Right lobe of liver (tissue), 6 donors: ENCODE measurements at regions not wholly inside any gene's neighbourhood (a gene's known extent, or its start where the extent isn't known, plus 50 kb on each side); places are given as distances from the start of the nearest gene placed in this dataset.

Experiments
- ATAC-seq, 4 donors: fragments of 200-7000 bp; cut with Tn5 transposase; one replicate each; pipeline ENCODE4 v1.9.1; 2020; ENCODE audit warnings: mild to moderate bottlenecking in 4 of 4, moderate library complexity in 4 of 4
- DNase-seq, 3 donors: peaks; one replicate each; pipeline ENCODE4 v3.0.0-alpha.2; 2020
- H3K27ac ChIP-seq, 3 donors: fragments of 200-600 bp; one replicate each; pipeline ENCODE4 v1.8.0; 2022
- H3K27me3 ChIP-seq, 2 donors: fragments of 200-600 bp; one replicate each; pipeline ENCODE4 v1.8.0; 2022
- H3K36me3 ChIP-seq, 4 donors: fragments of 200-600 bp; sonication (generic) in 1 of 4; one replicate each; pipeline versions ENCODE4 v1.5.1 to v1.8.0; 2017 to 2022; ENCODE audit warnings: control low read depth in 1 of 4
- H3K4me1 ChIP-seq, 4 donors: fragments of 200-600 bp; sonication (generic) in 1 of 4; one replicate each; pipeline versions ENCODE4 v1.5.1 to v1.8.0; 2017 to 2022; ENCODE audit warnings: control low read depth in 1 of 4
- H3K4me3 ChIP-seq, 3 donors: fragments of 200-600 bp; one replicate each; pipeline ENCODE4 v1.8.0; 2022
- H3K9me3 ChIP-seq, 4 donors: fragments of 200-600 bp; sonication (generic) in 1 of 4; one replicate each; pipeline versions ENCODE4 v1.5.1 to v1.8.0; 2017 to 2022; ENCODE audit warnings: control low read depth in 1 of 4
- POLR2A ChIP-seq: fragments of 450-650 bp; IDR thresholded peaks from one replicate; pipeline ENCODE4 v1.6.1; 2017; ENCODE audit warnings: antibody characterized with exemption, mild to moderate bottlenecking
- WGBS: methylation state at CpG from one replicate; pipeline ENCODE4 v1.1.6; 2018; ENCODE audit warnings: low coverage, low lambda C conversion rate; ENCODE audit not compliant: insufficient coverage; ENCODE audit errors: missing lambda C conversion rate; 5-methylcytosine and 5-hydroxymethylcytosine counted together
- intact Hi-C, 2 donors: fragments of 100-400 bp; cut with DNase I; formaldehyde crosslinking; loops; one replicate each; pipeline versions ENCODE4 v1.11.2 to v1.14.1; 2022
- TF ChIP-seq, protein P1 (sequence below), 4 donors: fragments of 200-600 bp in 3 of 4; fragments of 450-650 bp in 1 of 4; IDR thresholded peaks; one replicate each; pipeline versions ENCODE4 v1.5.1 to v1.8.0; 2016 to 2022; ENCODE audit warnings: antibody characterized with exemption in 4 of 4, mild to moderate bottlenecking in 2 of 4
- donor health status: DM: no; HTN: yes; CAD: no.
- donor health status: DM: no; HTN: no; CAD: no.
- donor health status: DM: no; HTN: no; CAD: no.
- donor health status: DM: no; HTN: yes; CAD: no.
- donor health status: DM: no; HTN: yes; CAD: no.

DNA sequence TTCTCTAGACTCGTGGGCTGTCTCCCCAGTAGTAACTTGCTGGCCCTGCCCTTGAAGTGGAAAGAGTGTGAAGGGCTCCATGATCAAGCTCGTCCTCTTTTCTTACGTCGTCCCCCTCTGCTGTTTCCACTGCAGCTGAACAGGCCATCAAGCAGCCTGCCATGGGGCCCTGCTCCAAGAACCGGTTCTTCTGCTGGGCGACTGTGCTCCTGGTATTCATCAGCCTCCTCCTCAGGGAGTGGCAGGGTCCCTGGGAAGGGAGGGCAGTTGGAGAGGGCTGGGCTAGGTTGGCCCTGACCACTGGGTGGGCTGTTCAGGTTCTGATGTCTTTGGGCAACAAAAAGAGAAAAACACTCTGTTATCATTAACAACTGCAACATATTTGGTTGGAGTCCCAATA is 151.5 kb downstream of the FCRL5 start:
- H3K4me3 ChIP-seq: no peak overlapping the region
- DNase-seq (no peak), ATAC-seq (no peak)
- H3K9me3 ChIP-seq: no peaks in the 10 kb centered on the region
- H3K27ac ChIP-seq: no peak overlapping the region
- no peaks in the 10 kb centered on the region for H3K27me3 ChIP-seq
- TF ChIP-seq, protein P1, sequence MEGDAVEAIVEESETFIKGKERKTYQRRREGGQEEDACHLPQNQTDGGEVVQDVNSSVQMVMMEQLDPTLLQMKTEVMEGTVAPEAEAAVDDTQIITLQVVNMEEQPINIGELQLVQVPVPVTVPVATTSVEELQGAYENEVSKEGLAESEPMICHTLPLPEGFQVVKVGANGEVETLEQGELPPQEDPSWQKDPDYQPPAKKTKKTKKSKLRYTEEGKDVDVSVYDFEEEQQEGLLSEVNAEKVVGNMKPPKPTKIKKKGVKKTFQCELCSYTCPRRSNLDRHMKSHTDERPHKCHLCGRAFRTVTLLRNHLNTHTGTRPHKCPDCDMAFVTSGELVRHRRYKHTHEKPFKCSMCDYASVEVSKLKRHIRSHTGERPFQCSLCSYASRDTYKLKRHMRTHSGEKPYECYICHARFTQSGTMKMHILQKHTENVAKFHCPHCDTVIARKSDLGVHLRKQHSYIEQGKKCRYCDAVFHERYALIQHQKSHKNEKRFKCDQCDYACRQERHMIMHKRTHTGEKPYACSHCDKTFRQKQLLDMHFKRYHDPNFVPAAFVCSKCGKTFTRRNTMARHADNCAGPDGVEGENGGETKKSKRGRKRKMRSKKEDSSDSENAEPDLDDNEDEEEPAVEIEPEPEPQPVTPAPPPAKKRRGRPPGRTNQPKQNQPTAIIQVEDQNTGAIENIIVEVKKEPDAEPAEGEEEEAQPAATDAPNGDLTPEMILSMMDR (IDR thresholded peaks at IDR 0.05): no peak
- TF ChIP-seq POLR2A: no peak
- WGBS: 70% methylated on average over 6 of the region's 6 CpGs
- intact Hi-C loops: no loop called here
- H3K36me3 ChIP-seq: no peaks in the 10 kb centered on the region
- no peaks in the 10 kb centered on the region for H3K4me1 ChIP-seq

DNA sequence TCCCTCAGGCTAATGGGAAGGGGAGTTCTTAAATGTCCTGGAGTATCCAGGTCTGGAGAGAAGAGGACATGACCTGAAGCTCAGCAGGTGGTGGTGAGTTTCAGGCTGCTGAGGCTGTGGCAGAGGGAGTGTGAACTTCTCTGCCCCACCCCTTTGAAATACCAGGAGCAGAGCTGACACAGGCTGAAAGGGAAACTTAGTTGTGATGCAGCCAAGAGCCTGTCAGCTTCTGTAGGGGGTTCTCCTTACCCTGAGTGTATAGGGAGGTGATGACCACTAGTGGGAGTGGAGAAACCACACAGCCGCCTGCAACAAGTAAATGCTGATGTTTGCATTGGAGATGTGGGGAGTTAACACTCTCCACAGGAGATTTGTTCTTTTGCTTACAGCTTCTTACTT is 152.3 kb downstream of the FCRL5 start:
- TF ChIP-seq POLR2A: no peak
- TF ChIP-seq, protein P1 (IDR thresholded peaks at IDR 0.05): no peak
- Histone ChIP-seq H3K27me3 (no peaks in the 10 kb centered on the region), H3K9me3 (no peaks in the 10 kb centered on the region), H3K27ac (no peak overlapping the region), H3K36me3 (no peaks in the 10 kb centered on the region), H3K4me3 (no peak overlapping the region), H3K4me1 (no peaks in the 10 kb centered on the region)
- ATAC-seq (peak in 3 of 4 donors; percentile 24 to 30 (median 30)), DNase-seq (no peak)
- WGBS: 78% methylated on average over 1 of the region's 1 CpG
- intact Hi-C loops: no loop called here

DNA sequence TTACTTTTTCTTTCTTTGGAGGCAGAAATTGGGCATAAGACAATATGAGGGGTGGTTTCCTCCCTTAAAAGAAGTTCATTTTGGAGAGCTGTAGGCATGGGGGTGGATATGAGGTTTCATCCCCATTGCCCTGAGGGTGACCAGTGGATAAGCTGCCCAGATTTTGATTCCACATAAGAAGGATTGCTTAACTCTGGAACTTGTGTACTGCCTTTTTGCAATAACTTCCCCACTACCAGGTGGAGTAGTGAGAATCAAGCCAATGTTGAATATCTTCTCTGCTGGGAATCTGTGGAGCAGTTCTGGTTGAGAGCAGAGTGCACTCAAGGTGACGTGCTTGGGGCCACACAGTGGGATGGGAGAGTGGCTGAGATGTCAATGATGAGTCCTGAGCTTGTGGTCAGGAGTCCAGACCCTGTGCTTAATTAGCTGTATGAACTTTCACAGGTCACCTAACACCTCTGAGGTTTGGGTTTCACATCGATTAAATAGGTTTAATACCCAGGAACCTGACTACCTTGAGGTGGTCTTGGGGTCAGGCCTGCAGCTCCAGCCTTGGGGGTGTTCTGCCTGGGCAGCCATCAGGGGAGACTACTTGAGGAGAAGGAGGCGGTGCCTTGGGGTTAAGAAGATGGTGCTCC is 152.9 kb downstream of the FCRL5 start:
- WGBS: 29% methylated on average over 2 of the region's 3 CpGs

DNA sequence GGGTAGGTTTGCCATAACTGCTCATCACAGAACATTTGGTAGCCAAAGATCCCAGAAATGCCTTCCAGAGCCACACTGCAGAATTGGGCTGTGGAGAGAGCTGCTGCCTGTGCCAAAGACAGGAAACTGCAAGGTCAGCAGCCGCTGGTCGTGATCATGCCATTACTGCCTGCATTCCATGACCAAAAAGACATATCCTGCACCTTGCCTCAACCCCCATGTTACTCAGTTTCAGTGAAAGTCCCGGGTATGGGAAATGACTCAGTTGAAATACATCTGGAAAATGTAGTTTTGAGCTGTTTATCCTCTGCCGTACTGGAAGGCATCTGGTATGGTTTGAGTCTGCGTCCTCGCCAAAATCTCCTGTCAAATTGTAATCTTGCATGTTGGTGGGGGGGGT is 161.7 kb downstream of the FCRL5 start:
- ATAC-seq: no peak
- intact Hi-C loops: no loop called here

More for the DNA sequence above, 152.9 kb downstream of the FCRL5 start:
- Histone ChIP-seq H3K4me1 (no peaks in the 10 kb centered on the region), H3K36me3 (no peaks in the 10 kb centered on the region), H3K27me3 (no peaks in the 10 kb centered on the region), H3K27ac (no peak overlapping the region), H3K9me3 (no peaks in the 10 kb centered on the region), H3K4me3 (no peak overlapping the region)
- DNase-seq (no peak), ATAC-seq (peak in 2 of 4 donors; percentile 35 to 81)
- TF ChIP-seq, protein P1 (IDR thresholded peaks at IDR 0.05): no peak
- no peak for TF ChIP-seq POLR2A
- intact Hi-C loops: no loop called here

More for the DNA sequence above, 161.7 kb downstream of the FCRL5 start:
- Histone ChIP-seq H3K4me3 (no peak overlapping the region), H3K9me3 (no peaks in the 10 kb centered on the region), H3K36me3 (no peaks in the 10 kb centered on the region), H3K4me1 (no peaks in the 10 kb centered on the region), H3K27me3 (no peaks in the 10 kb centered on the region), H3K27ac (no peak overlapping the region)
- 34% methylated on average over 6 of the region's 6 CpGs for whole genome bisulfite sequencing
- no peak for DNase-seq
- TF ChIP-seq, protein P1 (IDR thresholded peaks at IDR 0.05): no peak
- no peak for TF ChIP-seq POLR2A
